Transverse colon (tissue), 4 donors: ENCODE measurements at regions not wholly inside any gene's neighbourhood (a gene's known extent, or its start where the extent isn't known, plus 50 kb on each side); places are given as distances from the start of the nearest gene placed in this dataset.

Source experiments
- DNase-seq: peaks from one replicate; pipeline ENCODE4 v3.0.0-alpha.2; 2019
- H3K27ac ChIP-seq, 4 donors: fragments of 200-600 bp; sonication (generic); 2 replicates each; pipeline ENCODE4 v1.5.1; 2016 to 2018; ENCODE audit warnings: inconsistent platforms in 4 of 4
- H3K27me3 ChIP-seq: fragments of 200-600 bp; sonication (generic); 2 replicates; pipeline ENCODE4 v1.5.1; 2017; ENCODE audit warnings: inconsistent platforms
- H3K36me3 ChIP-seq, 4 donors: fragments of 200-600 bp; sonication (generic); 2 replicates each; pipeline ENCODE4 v1.5.1; 2017 to 2019; ENCODE audit warnings: inconsistent platforms in 4 of 4
- H3K4me1 ChIP-seq, 4 donors: fragments of 200-600 bp; sonication (generic); 2 replicates each; pipeline ENCODE4 v1.5.1; 2017 to 2020; ENCODE audit warnings: inconsistent platforms in 4 of 4
- H3K4me3 ChIP-seq, 4 donors: fragments of 200-600 bp; sonication (generic); 1 replicate in 1 of 4; 2 replicates in 3 of 4; pipeline versions ENCODE4 v1.5.1 to v1.6.1; 2017 to 2019; ENCODE audit warnings: inconsistent platforms in 4 of 4
- H3K9me3 ChIP-seq, 2 donors: fragments of 200-600 bp; sonication (generic); 2 replicates each; pipeline ENCODE4 v1.5.1; 2017 to 2019; ENCODE audit warnings: inconsistent platforms in 2 of 2
- EP300 ChIP-seq: sonication (generic); formaldehyde crosslinking; IDR thresholded peaks from one replicate; pipeline ENCODE4 v1.6.1; 2017; ENCODE audit warnings: antibody characterized with exemption, low read depth
- POLR2A ChIP-seq: fragments of 450-650 bp; IDR thresholded peaks from one replicate; pipeline ENCODE4 v1.6.1; 2016; ENCODE audit warnings: antibody characterized with exemption, mild to moderate bottlenecking, moderate library complexity
- POLR2AphosphoS5 ChIP-seq, 3 donors: sonication (generic); formaldehyde crosslinking; IDR thresholded peaks; one replicate each; pipeline ENCODE4 v1.6.1; 2016; ENCODE audit warnings: antibody characterized with exemption in 3 of 3
- WGBS, 2 donors: methylation state at CpG; one replicate each; pipeline ENCODE4 v1.1.5; 2018; ENCODE audit warnings: low coverage in 1 of 2; 5-methylcytosine and 5-hydroxymethylcytosine counted together
- in situ Hi-C, 4 donors: fragments of 200-750 bp; cut with MboI; loops; one replicate each; pipeline versions ENCODE4 v1.15.0 to v1.15.1; 2017; ENCODE audit warnings: low sequenced_read_pairs in 3 of 4, low pct_ligation_motif_present in 1 of 4, low pct_unique_long_range_greater_than_20kb in 1 of 4
- intact Hi-C: fragments of 100-400 bp; cut with DNase I; formaldehyde crosslinking; loops from one replicate; pipeline ENCODE4 v1.15.1; 2023; ENCODE audit warnings: low total_unique reads
- TF ChIP-seq, protein P1 (sequence below), 5 experiments: fragments of 200-600 bp in 3 of 5; fragments of 450-650 bp in 2 of 5; sonication (generic) in 3 of 5; IDR thresholded peaks; 1 replicate in 2 of 5; 2 replicates in 3 of 5; pipeline ENCODE4 v1.5.1; 2016 to 2017; ENCODE audit warnings: antibody characterized with exemption in 5 of 5, inconsistent platforms in 3 of 5, mild to moderate bottlenecking in 2 of 5, moderate library complexity in 1 of 5

DNA sequence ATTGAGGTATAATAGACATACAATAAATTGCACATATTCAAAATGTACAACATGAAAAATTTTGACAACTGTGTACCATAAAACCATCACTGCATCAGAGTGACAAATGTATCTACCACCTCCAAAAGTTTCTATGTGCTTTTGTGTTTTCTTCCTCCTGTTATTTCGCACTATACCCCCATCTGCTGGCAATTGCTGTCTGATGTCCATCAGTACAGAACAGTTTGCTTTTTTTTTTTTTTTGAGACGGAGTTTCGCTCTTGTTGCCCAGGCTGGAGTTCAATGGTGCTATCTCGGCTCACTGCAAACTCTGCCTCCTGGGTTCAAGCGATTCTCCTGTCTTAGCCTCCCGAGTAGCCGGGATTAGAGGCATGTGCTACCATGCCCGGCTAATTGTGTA is 154.3 kb upstream of the GIMD1 start:
- Histone ChIP-seq H3K4me3 (no peak overlapping the region), H3K27me3 (no peaks in the 10 kb centered on the region), H3K27ac (no peak overlapping the region), H3K9me3 (no peaks in the 10 kb centered on the region), H3K36me3 (no peaks in the 10 kb centered on the region), H3K4me1 (no peaks in the 10 kb centered on the region)
- intact Hi-C loops (no loop called here), in situ Hi-C loops (no loop called here)
- 87 to 89% methylated on average over 1 to 8 of the region's 8 CpGs for WGBS, 2 donors
- no peak for DNase-seq
- TF ChIP-seq POLR2A (no peak), EP300 (no peak), POLR2AphosphoS5 (IDR thresholded peaks at IDR 0.05) (no peak)
- TF ChIP-seq, protein P1, sequence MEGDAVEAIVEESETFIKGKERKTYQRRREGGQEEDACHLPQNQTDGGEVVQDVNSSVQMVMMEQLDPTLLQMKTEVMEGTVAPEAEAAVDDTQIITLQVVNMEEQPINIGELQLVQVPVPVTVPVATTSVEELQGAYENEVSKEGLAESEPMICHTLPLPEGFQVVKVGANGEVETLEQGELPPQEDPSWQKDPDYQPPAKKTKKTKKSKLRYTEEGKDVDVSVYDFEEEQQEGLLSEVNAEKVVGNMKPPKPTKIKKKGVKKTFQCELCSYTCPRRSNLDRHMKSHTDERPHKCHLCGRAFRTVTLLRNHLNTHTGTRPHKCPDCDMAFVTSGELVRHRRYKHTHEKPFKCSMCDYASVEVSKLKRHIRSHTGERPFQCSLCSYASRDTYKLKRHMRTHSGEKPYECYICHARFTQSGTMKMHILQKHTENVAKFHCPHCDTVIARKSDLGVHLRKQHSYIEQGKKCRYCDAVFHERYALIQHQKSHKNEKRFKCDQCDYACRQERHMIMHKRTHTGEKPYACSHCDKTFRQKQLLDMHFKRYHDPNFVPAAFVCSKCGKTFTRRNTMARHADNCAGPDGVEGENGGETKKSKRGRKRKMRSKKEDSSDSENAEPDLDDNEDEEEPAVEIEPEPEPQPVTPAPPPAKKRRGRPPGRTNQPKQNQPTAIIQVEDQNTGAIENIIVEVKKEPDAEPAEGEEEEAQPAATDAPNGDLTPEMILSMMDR (IDR thresholded peaks at IDR 0.05), result no peak

DNA sequence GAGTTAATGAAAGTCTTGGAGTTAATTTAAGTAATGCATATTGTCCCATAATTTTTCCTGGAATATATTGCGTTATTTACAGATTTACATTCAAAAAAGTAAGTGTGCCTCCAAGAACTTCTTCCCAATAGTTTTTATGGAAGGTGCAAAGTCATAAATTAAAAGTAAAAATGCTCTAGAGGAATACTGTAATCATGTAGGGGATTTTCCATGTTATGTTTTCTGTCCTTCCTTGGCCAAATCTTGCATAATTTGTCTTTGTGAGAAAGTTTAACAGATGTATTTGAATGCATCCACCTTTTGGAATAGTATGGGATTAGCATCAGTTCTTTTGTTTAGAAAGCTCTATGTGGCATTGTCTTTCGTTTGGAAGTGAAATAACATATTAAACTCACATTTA is 144.1 kb upstream of the GIMD1 start:
- no peak overlapping the region for H3K4me3 ChIP-seq
- 68 to 73% methylated on average over 2 of the region's 2 CpGs for whole genome bisulfite sequencing, 2 donors
- intact Hi-C loops (no loop called here), in situ Hi-C loops (no loop called here)
- no peaks in the 10 kb centered on the region for H3K36me3 ChIP-seq
- H3K27ac ChIP-seq, result no peak overlapping the region
- DNase-seq, result no peak
- H3K4me1 ChIP-seq, result no peaks in the 10 kb centered on the region
- TF ChIP-seq POLR2A, result no peak
- TF ChIP-seq EP300, result no peak
- no peak for TF ChIP-seq POLR2AphosphoS5 (IDR thresholded peaks at IDR 0.05)
- TF ChIP-seq, protein P1 (IDR thresholded peaks at IDR 0.05), result no peak
- H3K27me3 ChIP-seq, result no peaks in the 10 kb centered on the region
- H3K9me3 ChIP-seq, result no peaks in the 10 kb centered on the region

DNA sequence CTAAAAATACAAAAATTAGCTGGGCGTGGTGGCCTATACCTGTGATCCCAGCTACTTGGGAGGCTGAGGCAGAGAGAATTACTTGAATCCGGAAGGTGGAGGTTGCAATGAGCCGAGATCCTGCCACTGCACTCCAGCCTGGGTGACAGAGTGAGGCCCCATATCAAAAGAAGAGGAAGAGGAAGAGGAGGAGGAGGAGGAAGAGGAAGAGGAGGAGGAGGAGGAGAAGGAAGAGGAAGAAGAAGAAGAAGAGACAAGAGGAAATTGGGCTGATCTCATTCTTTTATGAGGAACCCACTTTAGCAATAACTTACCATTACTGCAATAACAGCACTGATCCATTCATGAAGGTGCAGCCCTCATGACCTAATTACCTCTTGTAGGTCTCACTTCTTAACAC is 138.9 kb upstream of the GIMD1 start:
- H3K4me3 ChIP-seq, result no peak overlapping the region
- H3K4me1 ChIP-seq, result no peaks in the 10 kb centered on the region
- no peaks in the 10 kb centered on the region for H3K9me3 ChIP-seq
- no peak for DNase-seq
- in situ Hi-C loops (no loop called here), intact Hi-C loops (no loop called here)
- H3K27me3 ChIP-seq, result no peaks in the 10 kb centered on the region
- 87 to 100% methylated on average over 3 of the region's 3 CpGs for WGBS, 2 donors
- H3K36me3 ChIP-seq, result no peaks in the 10 kb centered on the region
- no peak for TF ChIP-seq POLR2AphosphoS5 (IDR thresholded peaks at IDR 0.05)
- TF ChIP-seq POLR2A, result no peak
- no peak for TF ChIP-seq EP300
- TF ChIP-seq, protein P1 (IDR thresholded peaks at IDR 0.05), result no peak
- H3K27ac ChIP-seq, result no peak overlapping the region

DNA sequence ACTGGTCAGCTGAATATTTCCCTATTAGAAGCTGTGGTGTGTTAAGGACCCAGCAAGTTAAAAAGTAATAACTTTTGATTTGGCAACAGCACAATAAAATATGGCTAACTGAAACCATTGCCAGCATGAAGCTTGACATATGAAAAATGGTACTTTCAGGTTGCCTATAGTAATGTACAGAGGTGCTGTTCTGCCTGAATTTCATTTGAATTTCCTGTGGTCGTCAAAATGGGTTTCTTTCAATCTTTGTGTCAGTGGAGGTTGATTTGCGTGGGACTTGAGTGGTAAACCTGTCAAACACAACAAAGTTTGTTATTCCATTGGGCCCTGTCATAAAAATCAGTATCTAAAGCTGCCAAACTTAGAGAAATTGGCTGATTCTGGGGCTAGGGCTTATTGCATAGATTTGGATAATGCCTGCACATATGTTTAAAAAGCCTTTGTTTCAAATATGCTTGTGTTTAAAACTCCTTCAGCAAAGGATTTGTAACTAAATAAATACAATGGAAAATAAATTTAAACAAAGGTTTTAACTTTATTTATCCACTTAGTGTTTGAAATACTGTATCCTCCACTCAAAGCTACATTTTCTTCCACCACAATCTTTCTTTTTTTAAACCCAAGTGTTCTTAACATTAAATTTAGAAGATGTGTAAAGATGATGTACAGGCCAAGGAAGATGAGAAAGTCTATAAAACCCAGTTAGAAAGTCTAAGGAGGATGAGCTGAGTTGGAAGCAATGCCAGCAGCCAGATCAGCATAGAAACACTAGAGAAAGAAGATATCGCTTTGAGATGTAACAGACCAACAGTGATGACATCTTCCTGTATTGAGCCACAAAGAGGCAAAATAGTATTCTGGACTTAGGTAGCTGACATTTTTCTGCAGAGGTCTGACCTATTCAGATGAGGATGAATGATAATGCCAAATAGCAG is 134.8 kb upstream of the GIMD1 start:
- no peaks in the 10 kb centered on the region for H3K4me1 ChIP-seq
- H3K27ac ChIP-seq, result no peak overlapping the region
- in situ Hi-C loops (no loop called here), intact Hi-C loops (no loop called here)
- DNase-seq, result no peak
- no peaks in the 10 kb centered on the region for H3K27me3 ChIP-seq
- H3K4me3 ChIP-seq, result no peak overlapping the region
- H3K9me3 ChIP-seq, result no peaks in the 10 kb centered on the region
- H3K36me3 ChIP-seq, result no peaks in the 10 kb centered on the region
- TF ChIP-seq, protein P1 (IDR thresholded peaks at IDR 0.05), result no peak
- TF ChIP-seq POLR2AphosphoS5 (IDR thresholded peaks at IDR 0.05), result no peak
- no peak for TF ChIP-seq POLR2A
- no peak for TF ChIP-seq EP300
- 52 to 60% methylated on average over 3 of the region's 3 CpGs for WGBS, 2 donors
